H9 (cell line): ENCODE measurements at regions not wholly inside any gene's neighbourhood (a gene's known extent, or its start where the extent isn't known, plus 50 kb on each side); places are given as distances from the start of the nearest gene placed in this dataset.

Source experiments
- DNase-seq: peaks from one replicate; pipeline ENCODE4 v3.0.0-alpha.2; 2017
- H2AFZ ChIP-seq: one replicate; pipeline ENCODE4 v1.6.1; 2013; ENCODE audit warnings: mild to moderate bottlenecking, low read length, control low read depth, moderate library complexity
- H2AK5ac ChIP-seq: 2 replicates; pipeline ENCODE4 v1.6.1; 2013; ENCODE audit warnings: low read length, control low read depth, mixed read lengths; ENCODE audit not compliant: insufficient read length
- H2BK120ac ChIP-seq: one replicate; pipeline ENCODE4 v1.6.1; 2013; ENCODE audit warnings: low read depth, mild to moderate bottlenecking, low read length, control low read depth, inconsistent platforms; ENCODE audit not compliant: poor library complexity, severe bottlenecking
- H2BK12ac ChIP-seq: 2 replicates; pipeline ENCODE4 v1.6.1; 2013; ENCODE audit warnings: low read length, control low read depth, mixed read lengths, low read depth; ENCODE audit not compliant: insufficient read length
- H2BK15ac ChIP-seq: 2 replicates; pipeline ENCODE4 v1.6.1; 2013; ENCODE audit warnings: low read depth, low read length, control low read depth
- H2BK20ac ChIP-seq: one replicate; pipeline ENCODE4 v1.6.1; 2013; ENCODE audit warnings: low read depth, mild to moderate bottlenecking, low read length, control low read depth, inconsistent platforms; ENCODE audit not compliant: poor library complexity, severe bottlenecking
- H2BK5ac ChIP-seq: 2 replicates; pipeline ENCODE4 v1.6.1; 2013; ENCODE audit warnings: low read length, control low read depth, mixed read lengths; ENCODE audit not compliant: insufficient read length
- H3K14ac ChIP-seq: 2 replicates; pipeline ENCODE4 v1.6.1; 2013; ENCODE audit warnings: low read length, control low read depth; ENCODE audit not compliant: insufficient read depth
- H3K18ac ChIP-seq: 2 replicates; pipeline ENCODE4 v1.6.1; 2013; ENCODE audit warnings: low read depth, mild to moderate bottlenecking, mixed read lengths, low read length, control low read depth; ENCODE audit not compliant: insufficient read length
- H3K23ac ChIP-seq: 2 replicates; pipeline ENCODE4 v1.6.1; 2013; ENCODE audit warnings: low read length, control low read depth, mixed read lengths, low read depth; ENCODE audit not compliant: insufficient read length
- H3K23me2 ChIP-seq: 2 replicates; pipeline ENCODE4 v1.6.1; 2013; ENCODE audit warnings: low read depth, mild to moderate bottlenecking, mixed read lengths, low read length, control low read depth; ENCODE audit not compliant: insufficient read length, poor library complexity, severe bottlenecking
- H3K27ac ChIP-seq: 2 replicates; pipeline ENCODE4 v1.5.1; 2013; ENCODE audit warnings: low read length, control low read depth, mixed read lengths, low read depth; ENCODE audit not compliant: insufficient read length
- H3K27me3 ChIP-seq: 2 replicates; pipeline ENCODE4 v1.6.1; 2013; ENCODE audit warnings: low read length, control low read depth, inconsistent platforms; ENCODE audit not compliant: insufficient read depth
- H3K4ac ChIP-seq: 2 replicates; pipeline ENCODE4 v1.6.1; 2013; ENCODE audit warnings: low read depth, mild to moderate bottlenecking, control low read depth, inconsistent platforms, low read length, moderate library complexity
- H3K4me1 ChIP-seq: 2 replicates; pipeline ENCODE4 v1.6.1; 2013; ENCODE audit warnings: low read length, control low read depth, inconsistent platforms; ENCODE audit not compliant: insufficient read depth
- H3K4me2 ChIP-seq: 2 replicates; pipeline ENCODE4 v1.6.1; 2013; ENCODE audit warnings: low read length, control low read depth, mixed read lengths; ENCODE audit not compliant: insufficient read length, insufficient read depth
- H3K56ac ChIP-seq: 2 replicates; pipeline ENCODE4 v1.6.1; 2013; ENCODE audit warnings: low read depth, mild to moderate bottlenecking, mixed read lengths, low read length, control low read depth; ENCODE audit not compliant: insufficient read length
- H3K79me1 ChIP-seq: 2 replicates; pipeline ENCODE4 v1.6.1; 2013; ENCODE audit warnings: low read depth, mild to moderate bottlenecking, moderate library complexity, low read length, control low read depth, inconsistent platforms; ENCODE audit not compliant: insufficient read depth, poor library complexity, severe bottlenecking
- H3K79me2 ChIP-seq: 2 replicates; pipeline ENCODE4 v1.6.1; 2013; ENCODE audit warnings: low read length, control low read depth, inconsistent platforms; ENCODE audit not compliant: insufficient read depth
- H3K9ac ChIP-seq: 2 replicates; pipeline ENCODE4 v1.6.1; 2013; ENCODE audit warnings: low read length, control low read depth, mixed read lengths; ENCODE audit not compliant: insufficient read length; ENCODE audit errors: extremely low read depth
- H3K9me3 ChIP-seq: one replicate; pipeline ENCODE4 v1.6.1; 2013; ENCODE audit warnings: low read depth, low read length, inconsistent platforms; ENCODE audit not compliant: control insufficient read depth
- H3T11ph ChIP-seq: one replicate; pipeline ENCODE4 v1.6.1; 2013; ENCODE audit warnings: mild to moderate bottlenecking, low read length, control low read depth, inconsistent platforms
- H4K20me1 ChIP-seq: one replicate; pipeline ENCODE4 v1.6.1; 2013; ENCODE audit not compliant: control insufficient read depth, insufficient read length, insufficient read depth
- H4K5ac ChIP-seq: 2 replicates; pipeline ENCODE4 v1.6.1; 2013; ENCODE audit warnings: low read depth, mild to moderate bottlenecking, mixed read lengths, low read length, control low read depth; ENCODE audit not compliant: insufficient read length
- H4K8ac ChIP-seq: replicated peaks from 2 replicates; pipeline ENCODE4 v1.6.1; 2013; ENCODE audit warnings: low read length, control low read depth, mixed read lengths, low read depth; ENCODE audit not compliant: insufficient read length
- H4K91ac ChIP-seq: 2 replicates; pipeline ENCODE4 v1.6.1; 2013; ENCODE audit warnings: low read depth, mild to moderate bottlenecking, moderate library complexity, mixed read lengths, low read length, control low read depth; ENCODE audit not compliant: insufficient read length
- H3K27ac Mint-ChIP-seq, 3 experiments: 2 replicates in 2 of 3; 3 replicates in 1 of 3; pipeline ENCODE4 v1.8.0; 2020 to 2021; ENCODE audit warnings: mixed read lengths in 3 of 3, mild to moderate bottlenecking in 1 of 3, moderate library complexity in 1 of 3
- H3K27me3 Mint-ChIP-seq: 2 replicates; pipeline ENCODE4 v1.8.0; 2021; ENCODE audit warnings: low read depth, mild to moderate bottlenecking, moderate library complexity, mixed read lengths
- H3K36me3 Mint-ChIP-seq, 3 experiments: 2 replicates in 2 of 3; 3 replicates in 1 of 3; pipeline ENCODE4 v1.8.0; 2020 to 2021; ENCODE audit warnings: low read depth in 3 of 3, mixed read lengths in 3 of 3; ENCODE audit not compliant: insufficient read depth in 1 of 3
- H3K4me1 Mint-ChIP-seq, 2 experiments: 2 replicates each; pipeline ENCODE4 v1.8.0; 2020; ENCODE audit warnings: mixed read lengths in 2 of 2
- H3K4me3 Mint-ChIP-seq, 2 experiments: 2 replicates in 1 of 2; 3 replicates in 1 of 2; pipeline ENCODE4 v1.8.0; 2020 to 2021; ENCODE audit warnings: mild to moderate bottlenecking in 2 of 2, mixed read lengths in 2 of 2, moderate library complexity in 1 of 2
- H3K9me3 Mint-ChIP-seq, 2 experiments: 2 replicates in 1 of 2; 3 replicates in 1 of 2; pipeline ENCODE4 v1.8.0; 2020; ENCODE audit warnings: mild to moderate bottlenecking in 2 of 2, mixed read lengths in 2 of 2, moderate library complexity in 1 of 2
- WGBS: extraction: QIAGEN DNeasy Blood & Tissue Kit; methylation state at CpG from one replicate; pipeline ENCODE4 v1.1.7; 2013; ENCODE audit warnings: missing lambda C conversion rate, low lambda C conversion rate, mixed read lengths; ENCODE audit not compliant: insufficient read length; ENCODE audit errors: extremely low coverage; 5-methylcytosine and 5-hydroxymethylcytosine counted together
- TF ChIP-seq, protein P1 (sequence below): fragments of 200-600 bp; sonication (generic); conservative IDR thresholded peaks from 3 replicates; pipeline ENCODE4 v1.8.0; 2021; ENCODE audit warnings: antibody characterized with exemption, mild to moderate bottlenecking

DNA sequence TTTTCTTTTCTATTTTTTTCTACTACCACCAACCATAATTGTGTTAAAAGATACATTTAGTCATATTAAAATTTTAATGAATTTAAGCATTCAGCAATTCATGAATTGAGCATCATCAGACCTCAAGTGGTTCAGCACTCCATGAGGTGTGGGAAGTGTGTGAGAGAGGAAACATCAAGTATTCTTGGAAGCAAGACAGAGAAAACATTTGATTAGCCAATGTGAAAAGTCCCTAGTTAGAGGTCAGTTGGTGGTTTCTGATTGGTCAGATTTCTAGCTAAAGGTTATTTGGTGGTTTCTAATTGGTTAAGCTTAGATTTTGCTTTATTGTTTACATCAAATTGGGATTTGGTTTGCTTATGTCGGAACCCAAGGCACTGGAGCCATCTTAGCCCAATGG lies 134.7 kb downstream of the KLF5 start:
- TF ChIP-seq, protein P1, sequence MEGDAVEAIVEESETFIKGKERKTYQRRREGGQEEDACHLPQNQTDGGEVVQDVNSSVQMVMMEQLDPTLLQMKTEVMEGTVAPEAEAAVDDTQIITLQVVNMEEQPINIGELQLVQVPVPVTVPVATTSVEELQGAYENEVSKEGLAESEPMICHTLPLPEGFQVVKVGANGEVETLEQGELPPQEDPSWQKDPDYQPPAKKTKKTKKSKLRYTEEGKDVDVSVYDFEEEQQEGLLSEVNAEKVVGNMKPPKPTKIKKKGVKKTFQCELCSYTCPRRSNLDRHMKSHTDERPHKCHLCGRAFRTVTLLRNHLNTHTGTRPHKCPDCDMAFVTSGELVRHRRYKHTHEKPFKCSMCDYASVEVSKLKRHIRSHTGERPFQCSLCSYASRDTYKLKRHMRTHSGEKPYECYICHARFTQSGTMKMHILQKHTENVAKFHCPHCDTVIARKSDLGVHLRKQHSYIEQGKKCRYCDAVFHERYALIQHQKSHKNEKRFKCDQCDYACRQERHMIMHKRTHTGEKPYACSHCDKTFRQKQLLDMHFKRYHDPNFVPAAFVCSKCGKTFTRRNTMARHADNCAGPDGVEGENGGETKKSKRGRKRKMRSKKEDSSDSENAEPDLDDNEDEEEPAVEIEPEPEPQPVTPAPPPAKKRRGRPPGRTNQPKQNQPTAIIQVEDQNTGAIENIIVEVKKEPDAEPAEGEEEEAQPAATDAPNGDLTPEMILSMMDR = no peak
- H3K27me3 ChIP-seq = no peaks in the 10 kb centered on the region
- Mint-ChIP-seq H3K27ac (no peak overlapping the region), H3K4me3 (no peak overlapping the region), H3K9me3 (no peaks in the 10 kb centered on the region; a peak in 1 of 5 replicates), H3K36me3 (no peaks in the 10 kb centered on the region), H3K4me1 (peaks cover 16% of the 10 kb centered on the region in 2 experiments), H3K27me3 (no peaks in the 10 kb centered on the region)
- no peak overlapping the region for H2AFZ ChIP-seq
- H3K4me2 ChIP-seq = no peak overlapping the region
- no peak overlapping the region for H2BK120ac ChIP-seq
- no peak overlapping the region for H3K18ac ChIP-seq
- H3K9ac ChIP-seq = no peak overlapping the region
- no peak overlapping the region for H4K8ac ChIP-seq
- WGBS = no CpG with 5 or more reads among the region's 1 CpG
- H3K56ac ChIP-seq = no peak overlapping the region
- H2BK15ac ChIP-seq = no peak overlapping the region
- H2AK5ac ChIP-seq = no peak overlapping the region
- no peaks in the 10 kb centered on the region for H3K79me1 ChIP-seq
- no peak overlapping the region for H3K4ac ChIP-seq
- H3K9me3 ChIP-seq = no peaks in the 10 kb centered on the region
- H3K14ac ChIP-seq = no peak overlapping the region
- no peak overlapping the region for H3K27ac ChIP-seq
- H2BK12ac ChIP-seq = no peak overlapping the region
- no peak overlapping the region for H2BK5ac ChIP-seq
- H4K5ac ChIP-seq = no peak overlapping the region
- H4K20me1 ChIP-seq = no peaks in the 10 kb centered on the region
- no peak overlapping the region for H3K23ac ChIP-seq
- no peak overlapping the region for H4K91ac ChIP-seq
- H3K79me2 ChIP-seq = no peaks in the 10 kb centered on the region
- H3T11ph ChIP-seq = no peak overlapping the region
- H3K4me1 ChIP-seq = peaks cover 2% of the 10 kb centered on the region; the same call in 1 of the 2 replicates
- DNase-seq = no peak
- H3K23me2 ChIP-seq = no peaks in the 10 kb centered on the region
- no peak overlapping the region for H2BK20ac ChIP-seq
